NCI-H1417 (cell line): ENCODE measurements at regions not wholly inside any gene's neighbourhood (a gene's known extent, or its start where the extent isn't known, plus 50 kb on each side); places are given as distances from the start of the nearest gene placed in this dataset.

ENCODE experiments used
- DNase-seq, 3 experiments: peaks; one replicate each; lab custom pipeline; 2025; lab: John Stamatoyannopoulos, UW

DNA sequence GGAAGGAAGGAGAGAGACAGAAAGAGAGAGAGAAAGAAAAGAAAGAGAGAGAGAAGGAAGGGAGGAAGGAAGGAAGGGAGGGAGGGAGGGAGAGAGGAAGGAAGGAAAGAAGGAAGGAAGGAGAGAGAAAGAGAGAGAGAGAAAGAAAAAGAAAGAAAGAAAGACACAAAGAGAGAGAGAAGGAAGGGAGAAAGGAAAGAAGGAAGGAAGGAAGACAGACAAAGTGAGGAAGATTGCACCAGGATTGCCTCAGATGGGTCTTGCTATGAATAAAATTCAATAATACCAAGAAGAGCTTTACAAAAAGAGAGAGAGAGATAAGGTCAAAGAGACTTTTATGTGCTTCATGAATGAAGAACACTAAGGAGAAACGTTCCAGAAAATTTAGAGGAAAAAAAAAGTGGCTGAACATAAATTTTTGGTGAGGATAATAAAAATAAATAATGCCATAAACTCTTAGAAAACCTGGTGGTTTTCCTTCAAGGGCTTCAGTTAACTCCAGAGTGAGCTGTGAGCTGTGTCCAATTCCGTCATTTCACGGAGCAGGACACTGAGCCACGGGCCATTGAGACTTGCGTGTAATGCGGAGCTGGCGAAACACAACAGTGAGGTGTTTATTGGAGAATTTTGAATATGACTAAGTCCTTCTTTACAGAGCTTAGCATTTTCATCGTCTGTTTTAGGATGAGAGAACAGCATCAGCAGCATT is 72.7 kb upstream of the TNRC6C start:
- DNase-seq, result no peak

DNA sequence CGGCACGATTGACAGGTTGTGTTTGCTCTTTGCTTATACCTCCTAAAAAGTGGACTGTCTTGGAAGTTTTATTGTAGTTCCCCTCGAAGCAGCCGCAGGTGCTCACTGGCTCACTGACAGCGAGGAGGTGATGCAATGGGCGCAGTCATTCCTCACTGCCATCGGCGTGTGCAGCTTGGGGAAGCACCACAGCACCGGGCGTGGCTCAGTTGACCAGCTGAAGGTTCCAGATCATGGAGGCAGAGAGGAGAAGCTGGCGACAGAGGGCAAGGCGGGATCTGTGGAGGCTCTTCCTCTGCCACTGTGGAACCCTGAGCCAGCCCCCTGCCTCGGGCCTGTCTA is 72.1 kb upstream of the TNRC6C start:
- DNase-seq, result peak in 1 of 3 experiments; percentile 8

DNA sequence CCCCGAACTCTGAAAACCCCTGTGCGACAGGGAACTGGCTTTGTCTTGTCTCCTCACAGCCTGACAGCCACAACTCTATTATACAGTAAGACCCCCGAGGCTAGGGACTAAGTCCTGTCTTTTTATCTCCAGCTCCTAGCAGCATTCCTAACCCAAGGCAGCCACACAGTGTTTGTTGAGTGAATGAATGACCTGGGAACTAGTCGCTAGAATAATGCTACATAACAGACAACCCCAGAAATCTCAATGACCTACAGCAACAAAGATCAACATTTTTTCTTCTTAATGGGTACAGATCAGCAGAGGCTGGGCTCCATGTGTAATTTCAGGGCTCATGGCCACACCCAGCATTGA is 71.4 kb upstream of the TNRC6C start:
- DNase-seq, result no peak

DNA sequence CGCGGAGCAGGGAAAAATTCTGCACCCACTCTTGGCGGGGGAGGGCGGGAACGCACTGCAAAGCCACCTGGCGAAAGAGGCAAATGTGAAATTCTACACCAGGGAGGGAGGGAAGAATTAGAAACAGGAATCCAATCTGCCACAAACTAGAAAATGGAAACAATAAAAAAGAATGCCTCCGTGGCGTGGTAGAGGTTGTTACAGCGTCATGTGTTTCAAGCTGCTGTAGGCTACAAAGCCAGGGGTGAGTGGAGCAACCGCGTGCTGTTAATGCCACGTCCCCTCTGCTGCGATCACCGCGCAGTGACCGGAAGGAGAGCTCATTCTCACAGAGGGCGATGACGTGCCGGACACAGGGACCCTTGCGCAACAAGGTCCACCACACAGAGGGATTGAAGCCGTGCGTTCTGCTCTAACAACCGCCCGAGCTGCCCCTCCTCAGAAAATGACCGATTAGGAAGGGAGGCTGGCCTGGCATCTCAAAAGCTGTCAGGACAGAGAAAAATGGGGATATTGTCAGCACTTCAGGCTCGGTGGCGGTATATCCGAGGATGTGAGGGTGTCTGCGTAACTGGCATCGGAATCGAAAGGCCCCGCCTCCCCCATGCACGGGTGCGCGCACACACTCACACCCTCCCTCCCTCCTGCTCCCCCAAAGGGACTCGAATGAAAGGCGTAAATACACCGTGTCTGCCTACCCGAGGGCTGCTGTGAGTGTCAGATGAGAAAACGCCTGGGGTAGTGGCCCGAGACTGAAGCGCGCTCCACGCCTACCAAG is 70.8 kb upstream of the TNRC6C start:
- DNase-seq, result peak; percentile 68 to 81 (median 78)

DNA sequence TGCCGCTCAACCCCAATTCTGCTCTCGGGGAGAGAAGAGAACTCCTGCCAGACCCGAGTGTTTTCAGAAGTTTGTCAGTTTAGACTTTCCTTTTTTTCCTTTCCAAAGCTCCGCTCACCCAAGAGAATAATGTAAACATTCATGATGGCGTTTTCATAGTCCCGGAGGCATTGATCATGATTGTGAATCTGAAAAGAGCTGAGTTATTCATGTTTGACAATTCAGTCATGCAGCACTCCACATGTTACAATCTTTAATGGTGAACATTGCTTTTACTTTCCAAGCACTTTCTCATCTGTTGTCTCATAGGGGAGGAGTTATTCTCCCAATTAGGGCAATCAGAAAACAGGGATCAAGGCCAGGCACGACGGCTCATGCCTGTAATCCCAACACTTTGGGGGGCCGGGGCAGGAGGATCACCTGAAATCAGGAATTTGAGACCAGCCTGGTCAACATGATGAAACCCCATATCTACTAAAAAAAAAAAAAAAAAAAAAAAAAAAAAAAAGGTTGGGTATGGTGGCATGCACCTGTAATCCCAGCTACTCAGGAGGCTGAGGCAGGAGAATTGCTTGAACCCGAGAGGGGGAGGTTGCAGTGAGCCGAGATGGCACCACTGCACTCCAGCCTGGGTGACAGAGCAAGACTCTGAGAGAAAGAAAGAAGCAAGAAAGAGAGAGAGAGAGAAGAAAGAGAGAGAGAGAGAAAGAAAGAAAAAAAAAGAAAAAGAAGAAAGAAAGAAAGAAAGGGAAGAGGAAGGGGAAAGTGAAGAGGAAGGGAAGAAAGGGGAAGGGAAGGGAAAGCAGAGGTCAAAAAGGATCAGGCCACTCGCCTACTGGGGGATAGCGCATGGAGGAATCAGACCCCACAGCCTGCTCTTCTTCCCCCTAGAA is 70.0 kb upstream of the TNRC6C start:
- peak in 2 of 3 experiments; percentile 63 to 68 for DNase-seq

DNA sequence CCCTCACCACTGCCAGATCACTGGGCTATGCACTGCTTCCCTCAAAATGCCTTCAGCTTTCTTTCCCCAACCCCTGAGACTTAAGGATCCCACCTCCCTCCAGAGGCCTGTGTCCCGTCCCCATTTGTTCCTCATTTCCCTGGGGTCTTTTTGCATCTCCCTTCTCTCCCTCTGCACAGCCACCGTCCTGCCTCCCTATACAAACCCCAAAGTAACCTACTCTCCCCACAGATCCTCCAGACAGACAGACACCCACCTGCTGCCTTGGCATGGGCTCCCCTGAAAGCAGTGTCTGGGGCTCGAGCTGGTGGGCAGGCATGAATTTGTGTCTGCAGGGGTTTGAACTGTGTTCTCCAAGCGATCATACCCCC is 69.4 kb upstream of the TNRC6C start:
- no peak for DNase-seq

DNA sequence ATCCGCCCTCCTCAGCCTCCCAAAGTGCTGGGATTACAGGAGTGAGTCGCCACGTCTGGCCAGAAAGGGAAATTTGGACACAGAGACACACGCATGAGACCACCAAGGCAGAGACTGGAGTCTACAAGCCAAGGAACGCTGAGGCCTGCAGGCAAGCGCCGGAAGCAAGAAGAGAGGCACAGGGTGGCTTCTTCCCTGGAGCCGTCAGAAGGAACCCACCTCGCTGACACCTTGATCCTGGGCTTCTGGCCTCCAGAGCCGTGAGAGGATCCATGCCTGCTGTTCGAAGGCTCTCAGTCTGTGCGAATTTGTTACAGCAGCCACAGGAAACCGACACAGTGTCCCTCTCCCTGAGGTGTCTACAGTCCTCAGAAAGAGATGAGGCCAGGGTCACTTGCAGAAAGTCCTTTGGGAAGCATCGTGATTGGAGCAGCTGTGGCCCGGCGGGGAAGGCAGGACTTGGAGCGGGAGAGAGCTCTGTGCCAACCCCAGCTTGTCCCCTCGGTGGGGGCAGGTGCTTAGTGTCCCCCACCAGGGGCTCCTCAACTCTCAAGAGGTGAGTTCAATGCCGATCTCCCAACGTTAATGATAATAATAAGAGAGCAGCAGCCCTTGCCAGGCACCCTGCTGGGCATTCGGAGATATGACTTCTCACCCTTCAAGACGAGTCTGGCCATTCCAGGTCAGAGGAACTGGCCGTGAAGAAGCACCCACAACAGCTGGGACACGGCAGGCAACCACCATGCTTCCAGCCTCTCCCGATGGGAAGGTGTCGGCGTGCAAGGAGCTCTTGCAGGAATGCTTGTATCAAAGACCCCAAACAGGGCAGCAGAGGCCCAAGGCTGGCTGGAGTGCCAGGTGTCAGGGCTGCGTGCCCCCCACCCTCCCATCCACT is 68.4 kb upstream of the TNRC6C start:
- no peak for DNase-seq

DNA sequence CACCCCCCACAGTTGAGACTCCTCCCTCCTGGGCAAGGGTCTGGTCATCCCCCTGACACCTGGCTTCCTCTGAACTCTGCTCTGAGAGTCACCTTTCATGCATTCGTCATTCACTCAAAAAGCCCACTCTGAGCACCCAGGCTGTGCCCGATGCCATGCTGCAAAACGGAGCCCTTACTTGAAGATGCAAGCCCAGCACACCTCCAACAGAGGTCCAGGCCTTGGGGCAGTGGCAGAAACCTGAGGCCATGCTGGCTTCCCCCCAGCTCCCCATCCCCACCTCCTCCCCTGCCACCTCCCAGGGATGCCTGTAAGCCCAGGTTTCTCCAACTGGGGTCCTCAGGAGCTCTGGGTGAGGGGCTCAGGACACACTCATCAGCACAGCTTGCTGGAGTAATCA is 67.7 kb upstream of the TNRC6C start:
- DNase-seq, result no peak

DNA sequence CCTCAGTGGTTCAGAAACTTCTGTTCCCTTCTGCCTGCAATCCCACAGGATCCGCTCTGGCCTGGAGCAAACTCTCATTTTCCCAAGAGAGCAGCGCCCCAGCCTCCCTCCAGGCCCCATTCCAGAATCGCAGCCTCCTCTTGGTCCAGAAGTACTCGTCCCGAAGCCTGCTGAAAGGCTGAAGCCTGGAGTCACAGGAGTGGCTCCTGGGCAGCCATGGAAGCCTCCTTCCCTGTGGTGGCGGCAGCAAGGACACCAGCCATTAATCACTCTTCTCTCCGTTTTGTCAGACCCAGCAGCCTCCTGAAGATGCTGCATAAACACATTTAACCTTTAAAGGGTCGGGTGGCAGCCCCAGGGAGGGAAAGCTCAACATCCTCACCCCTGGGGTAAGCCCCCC is 66.9 kb upstream of the TNRC6C start:
- DNase-seq, result no peak

DNA sequence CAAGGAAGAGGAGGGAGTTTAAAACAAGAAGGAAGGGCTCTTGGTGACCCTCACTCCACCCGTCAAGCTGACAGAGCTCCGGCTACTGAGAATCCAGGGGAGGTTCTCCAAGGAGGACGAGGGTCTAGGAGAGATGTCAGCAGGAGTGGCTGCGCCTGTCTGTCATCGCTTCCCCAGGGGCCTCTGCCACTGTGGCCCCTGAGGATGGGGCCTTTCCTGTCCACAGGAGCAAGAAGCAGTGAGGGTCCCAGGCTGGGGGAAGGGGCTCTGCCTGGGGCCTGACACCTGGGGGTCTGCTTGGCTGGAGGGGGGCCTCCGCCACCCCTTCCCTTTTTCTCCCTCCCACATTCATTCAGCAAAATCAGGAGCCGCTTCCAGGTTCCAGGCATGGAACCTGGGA is 66.5 kb upstream of the TNRC6C start:
- DNase-seq, result no peak

DNA sequence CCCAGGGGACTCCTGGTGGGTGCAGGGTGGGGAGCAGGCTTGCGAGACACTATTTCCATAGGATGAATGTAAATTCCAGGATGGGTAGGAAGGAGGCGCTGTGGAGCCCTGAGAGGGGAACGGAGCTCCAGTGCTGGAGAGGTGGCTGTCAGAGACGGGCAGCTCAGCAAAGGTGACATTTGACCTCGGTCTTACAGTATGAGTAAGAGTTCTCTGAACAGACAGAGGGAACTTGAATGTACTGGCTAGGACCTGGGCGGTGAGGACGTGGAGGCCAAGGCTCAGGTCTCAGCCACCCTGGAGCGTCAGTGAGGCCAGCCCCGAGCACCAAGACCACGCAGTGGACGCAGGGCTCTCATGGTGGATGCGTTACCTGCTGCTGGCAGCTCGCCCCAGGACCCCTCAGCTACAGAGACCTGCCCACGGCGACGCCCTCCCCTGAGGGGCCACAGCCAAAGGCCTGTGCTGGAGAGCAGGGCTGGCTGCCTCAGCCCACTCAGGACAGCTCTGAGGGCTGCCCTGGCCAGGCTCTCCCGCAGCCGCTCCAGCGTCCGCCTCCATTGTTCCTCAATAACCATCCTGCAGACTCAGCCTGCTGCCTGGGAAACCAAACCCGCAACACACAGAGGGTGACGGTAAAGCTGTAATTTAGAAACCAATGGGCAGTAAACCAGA is 65.9 kb upstream of the TNRC6C start:
- peak in 1 of 3 experiments; percentile 15 for DNase-seq

DNA sequence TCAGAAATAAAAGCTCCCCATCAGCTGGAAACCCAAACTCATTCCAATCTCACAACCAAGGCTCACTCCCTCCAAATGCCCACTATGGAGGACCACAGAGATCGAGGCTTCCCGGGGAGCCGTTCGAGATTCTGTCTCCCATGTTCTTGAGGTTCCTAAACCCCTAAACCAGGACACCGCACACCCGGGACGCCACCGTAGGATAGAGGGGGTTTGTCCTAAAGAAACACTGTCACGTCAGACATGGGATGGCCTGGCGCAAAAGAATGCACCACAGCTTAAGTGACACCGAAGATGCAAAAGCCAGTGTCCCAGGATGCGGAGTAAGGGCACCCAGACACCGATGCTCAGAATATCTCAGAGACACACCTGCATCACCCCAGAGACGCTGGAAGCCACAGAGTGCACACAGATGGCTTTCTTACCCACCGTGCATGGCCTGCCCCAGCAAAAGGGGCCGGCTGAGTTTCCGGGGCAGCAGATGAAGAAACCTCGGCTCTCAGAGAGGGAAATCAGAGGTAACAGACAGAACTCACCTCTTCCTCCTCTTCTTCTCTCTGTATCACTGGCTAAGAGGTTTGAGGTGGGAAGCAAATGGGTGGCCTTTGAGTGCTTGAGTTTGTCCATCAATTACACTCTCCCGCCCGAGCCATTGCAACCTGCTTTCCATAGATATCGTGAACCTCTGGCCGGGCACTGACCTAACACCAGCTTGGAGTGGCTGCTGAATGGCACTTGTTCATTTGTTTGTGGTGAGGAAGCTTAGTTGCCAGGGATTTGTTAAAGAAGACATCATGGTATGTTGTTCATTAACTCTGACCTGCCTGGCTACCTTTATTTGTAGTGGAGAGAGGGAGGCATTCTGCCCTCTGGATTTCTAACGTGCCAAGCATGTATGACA is 65.1 kb upstream of the TNRC6C start:
- DNase-seq, result no peak

DNA sequence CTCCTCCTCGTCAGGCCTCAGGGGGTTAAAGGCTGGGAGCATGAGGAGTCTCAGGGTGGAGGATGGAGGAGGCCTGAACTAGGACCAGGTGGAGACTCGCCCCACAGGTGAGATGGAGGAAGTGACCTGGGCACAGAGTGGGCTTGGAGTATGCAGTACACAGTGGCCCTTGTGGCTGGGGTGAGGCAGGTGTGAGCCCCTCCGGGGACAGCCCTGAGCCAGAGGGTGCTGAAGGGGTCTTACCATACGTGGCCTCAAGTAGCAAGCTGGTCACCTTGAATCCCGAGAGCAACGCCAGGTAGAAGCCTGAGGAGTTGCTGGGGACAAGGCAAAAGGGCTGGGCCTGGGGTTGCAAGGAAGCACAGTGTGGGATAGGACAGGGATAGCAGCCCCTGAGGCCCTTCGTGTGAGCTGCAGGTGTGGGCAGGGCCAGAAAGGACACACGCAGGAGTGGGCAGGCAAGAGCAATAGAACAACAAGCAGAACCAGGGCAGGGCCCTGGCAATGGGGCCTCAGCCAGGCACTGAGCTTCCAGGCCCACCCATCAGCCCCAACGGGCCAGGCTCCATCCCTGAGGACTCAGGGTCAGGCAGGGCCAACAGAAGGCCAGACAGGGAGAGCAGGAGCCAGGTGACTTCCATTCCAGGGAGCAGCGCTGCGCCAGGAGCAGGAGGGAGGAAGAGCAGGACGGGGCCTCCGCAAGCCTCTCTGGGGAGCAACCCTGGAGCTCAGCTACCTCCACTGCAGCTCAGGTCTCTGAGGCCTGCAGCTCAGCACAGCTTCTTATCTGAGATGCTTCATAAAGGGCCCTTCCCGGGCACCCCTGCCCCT is 64.2 kb upstream of the TNRC6C start:
- no peak for DNase-seq

DNA sequence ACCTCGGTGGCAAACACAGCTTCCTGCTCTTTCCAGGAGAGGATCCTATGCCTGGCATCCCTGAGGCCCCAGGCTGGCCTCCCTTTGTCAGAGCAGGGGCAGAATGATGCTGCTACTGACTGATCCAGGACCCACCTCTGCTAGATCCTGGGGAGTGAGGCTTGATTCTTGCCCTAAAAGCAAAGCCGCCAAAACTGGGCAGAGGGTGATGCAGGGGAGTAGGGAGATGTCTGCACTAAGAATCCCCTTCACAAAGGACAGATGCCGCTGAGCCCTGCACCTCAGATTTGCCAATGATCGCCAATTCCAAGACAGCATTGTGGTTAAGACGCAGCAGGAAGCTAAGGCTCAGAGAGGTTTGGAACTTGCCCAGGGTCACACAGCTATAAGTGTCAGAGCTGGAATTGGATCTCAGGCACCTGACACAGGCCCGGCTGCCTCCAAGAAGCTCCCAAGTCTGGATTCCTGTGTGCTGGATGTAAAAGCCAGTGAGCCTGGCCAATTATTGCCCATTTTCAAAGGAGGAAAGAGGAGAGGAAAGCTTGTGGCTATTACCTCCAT is 60.7 kb upstream of the TNRC6C start:
- no peak for DNase-seq

DNA sequence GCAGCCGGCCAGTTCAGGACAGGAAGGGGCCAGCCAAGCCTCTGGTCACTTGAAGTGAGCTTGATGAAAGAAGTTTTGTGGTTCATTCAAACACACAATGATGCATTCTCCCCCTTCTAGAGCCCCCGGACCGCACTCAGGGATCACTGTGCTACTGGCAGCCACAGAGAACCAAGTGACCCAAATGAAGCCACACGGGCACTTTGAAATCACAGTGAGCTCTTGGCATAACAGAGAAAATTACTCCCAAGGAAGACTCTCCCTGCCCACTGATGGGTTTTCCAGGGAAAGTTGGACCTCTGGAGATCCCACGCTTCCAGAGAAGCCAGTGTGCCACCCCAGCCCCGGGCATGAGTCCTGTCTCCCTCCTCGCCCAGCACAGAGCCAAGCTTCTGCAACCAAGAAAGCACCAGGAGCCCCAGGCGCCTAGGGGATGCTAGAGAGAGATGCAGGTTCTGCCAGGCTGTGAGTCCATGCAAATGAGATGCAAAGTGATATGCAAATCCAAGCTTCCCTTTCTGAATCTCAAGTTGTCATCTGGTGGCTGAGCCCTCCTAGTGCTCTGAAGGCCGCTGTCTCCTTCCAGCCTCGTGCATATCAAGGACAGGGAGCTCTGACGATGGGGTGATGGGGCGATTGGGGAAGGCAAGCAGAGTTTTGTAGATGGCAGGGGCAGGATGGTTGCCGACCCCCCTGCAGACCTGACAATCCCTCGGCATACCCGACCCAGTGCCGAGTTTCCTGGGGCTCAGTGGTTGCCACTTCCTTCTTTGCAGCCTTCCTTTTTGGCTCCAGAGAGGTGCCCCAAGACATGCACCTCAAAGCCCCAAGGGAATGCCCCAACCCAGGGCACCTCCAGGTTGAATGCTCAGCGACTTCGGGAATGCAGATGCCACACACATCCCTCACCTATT is 59.7 kb upstream of the TNRC6C start:
- no peak for DNase-seq

DNA sequence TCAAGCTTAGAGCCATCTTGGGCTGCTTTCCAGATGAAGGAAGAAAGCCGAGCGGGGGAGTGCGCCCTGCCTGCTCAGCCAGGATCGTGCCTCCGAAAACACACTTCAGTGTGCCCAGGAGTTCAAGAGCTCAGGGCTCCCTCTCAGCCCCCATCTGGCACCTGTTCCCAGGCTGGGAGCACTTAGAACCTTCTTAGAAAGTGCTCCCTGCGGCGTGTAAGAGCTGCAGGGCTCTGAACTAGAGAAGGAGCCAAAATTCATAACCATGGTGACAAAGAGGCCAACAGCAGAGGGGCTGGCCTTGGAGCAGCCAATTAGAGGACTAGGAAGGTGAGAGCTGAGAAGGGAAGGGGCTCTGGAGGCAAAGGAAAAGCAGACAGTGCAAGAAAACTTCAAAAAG is 59.0 kb upstream of the TNRC6C start:
- peak in 2 of 3 experiments; percentile 47 to 74 for DNase-seq

DNA sequence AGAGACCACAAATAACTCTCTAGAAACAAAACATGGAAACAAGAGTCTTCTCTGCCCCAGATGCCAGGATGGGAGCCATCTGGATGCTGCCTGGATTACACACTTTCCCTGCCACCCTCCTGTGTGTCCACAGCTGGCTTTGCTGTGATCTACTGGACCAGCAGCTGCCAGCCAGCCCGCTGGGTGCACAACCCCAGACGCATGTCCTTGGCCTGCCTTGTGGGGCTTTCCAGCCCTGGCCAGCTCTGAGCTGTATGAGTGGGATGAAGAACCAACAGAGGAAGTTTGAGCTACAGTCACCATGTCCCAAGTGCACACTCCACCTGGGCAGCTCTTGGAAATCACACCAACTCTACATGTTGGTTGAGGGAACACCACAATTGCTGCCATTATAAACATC is 57.0 kb upstream of the TNRC6C start:
- no peak for DNase-seq

DNA sequence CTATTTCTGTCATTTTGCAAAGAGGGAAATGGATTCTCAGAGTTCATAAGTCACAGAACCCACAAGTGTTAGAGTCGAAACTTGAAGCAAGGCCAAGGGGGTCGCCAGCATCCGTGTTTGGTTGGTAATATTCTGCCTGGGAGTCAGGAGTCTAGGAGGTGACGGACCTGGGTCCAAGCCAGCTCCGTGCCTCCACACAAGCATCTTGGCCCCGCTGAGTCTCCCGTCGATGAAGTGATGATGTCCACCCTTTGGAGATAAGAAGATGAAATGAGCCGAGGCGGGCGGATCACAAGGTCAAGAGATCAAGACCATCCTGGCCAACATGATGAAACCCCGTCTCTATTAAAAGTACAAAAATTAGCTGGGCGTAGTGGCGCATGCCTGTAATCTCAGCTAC is 53.2 kb upstream of the TNRC6C start:
- no peak for DNase-seq
